ENCODE measurements at regions not wholly inside any gene's neighbourhood (a gene's known extent, or its start where the extent isn't known, plus 50 kb on each side); places are given as distances from the start of the nearest gene placed in this dataset.

DNA sequence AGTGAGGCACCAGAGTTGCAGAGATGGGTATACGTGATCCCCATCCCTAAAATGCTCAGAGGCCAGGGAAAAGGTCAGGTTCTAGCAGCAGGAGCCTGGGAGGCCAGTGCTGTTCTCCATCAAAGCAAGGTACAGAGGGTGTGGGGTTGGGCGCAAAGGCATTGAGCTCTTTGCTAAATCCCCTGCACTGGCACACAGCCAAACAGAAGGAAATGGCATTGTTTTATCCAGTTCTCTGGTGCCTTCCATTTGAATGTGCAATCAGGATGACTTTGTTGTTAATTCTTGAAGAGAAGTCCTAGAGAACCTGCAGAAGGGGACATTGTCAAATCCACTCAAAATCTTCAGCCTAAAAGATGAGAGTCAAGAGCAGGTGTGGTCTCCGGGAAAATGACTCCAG lies 111.3 kb upstream of the CHST15 start:
- Mint-ChIP-seq H3K9me3 (ENCODE audit: low read depth, unreplicated experiment) (peaks cover 2% of the 10 kb centered on the region), H3K27me3 (ENCODE audit: unreplicated experiment) (peaks cover 14% of the 10 kb centered on the region), H3K4me3 (ENCODE audit: low read depth, unreplicated experiment) (no peak overlapping the region), H3K4me1 (ENCODE audit: low read depth, unreplicated experiment) (no peaks in the 10 kb centered on the region), H3K36me3 (ENCODE audit: insufficient read depth, unreplicated experiment) (no peaks in the 10 kb centered on the region), H3K27ac (ENCODE audit: unreplicated experiment) (no peak overlapping the region)
- intact Hi-C loops (cut with micrococcal nuclease; ENCODE audit: unreplicated experiment) = no loop called here
- DNase-seq = no peak
- CTCF ChIA-PET = no interaction called here
- BruUV-seq (replicated peaks) = no TSS peak
- TF ChIP-seq, protein P1, sequence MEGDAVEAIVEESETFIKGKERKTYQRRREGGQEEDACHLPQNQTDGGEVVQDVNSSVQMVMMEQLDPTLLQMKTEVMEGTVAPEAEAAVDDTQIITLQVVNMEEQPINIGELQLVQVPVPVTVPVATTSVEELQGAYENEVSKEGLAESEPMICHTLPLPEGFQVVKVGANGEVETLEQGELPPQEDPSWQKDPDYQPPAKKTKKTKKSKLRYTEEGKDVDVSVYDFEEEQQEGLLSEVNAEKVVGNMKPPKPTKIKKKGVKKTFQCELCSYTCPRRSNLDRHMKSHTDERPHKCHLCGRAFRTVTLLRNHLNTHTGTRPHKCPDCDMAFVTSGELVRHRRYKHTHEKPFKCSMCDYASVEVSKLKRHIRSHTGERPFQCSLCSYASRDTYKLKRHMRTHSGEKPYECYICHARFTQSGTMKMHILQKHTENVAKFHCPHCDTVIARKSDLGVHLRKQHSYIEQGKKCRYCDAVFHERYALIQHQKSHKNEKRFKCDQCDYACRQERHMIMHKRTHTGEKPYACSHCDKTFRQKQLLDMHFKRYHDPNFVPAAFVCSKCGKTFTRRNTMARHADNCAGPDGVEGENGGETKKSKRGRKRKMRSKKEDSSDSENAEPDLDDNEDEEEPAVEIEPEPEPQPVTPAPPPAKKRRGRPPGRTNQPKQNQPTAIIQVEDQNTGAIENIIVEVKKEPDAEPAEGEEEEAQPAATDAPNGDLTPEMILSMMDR (IDR thresholded peaks at IDR 0.05; ENCODE audit: unreplicated experiment) = no peak

DNA sequence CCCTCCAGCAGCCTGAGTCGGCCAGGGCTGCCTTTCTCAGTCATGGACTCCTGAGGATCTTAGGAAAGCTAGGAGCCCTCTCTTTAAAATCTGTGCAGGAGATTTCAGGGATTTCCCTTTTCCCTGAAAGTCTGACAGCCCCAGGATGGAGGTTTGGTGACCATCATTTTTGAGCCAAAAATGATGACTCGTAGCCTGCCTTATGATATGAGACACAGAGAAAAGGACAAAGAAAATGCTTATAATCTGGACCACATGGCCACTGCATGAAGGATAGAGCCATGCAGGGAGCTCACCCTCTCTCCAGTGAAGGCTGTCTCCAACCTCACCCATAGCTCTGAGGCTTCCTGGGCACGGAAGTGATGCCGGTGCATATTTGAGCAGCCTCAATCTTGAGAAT lies 106.6 kb upstream of the CHST15 start:
- H3K27me3 Mint-ChIP-seq (ENCODE audit: unreplicated experiment) = peaks cover 15% of the 10 kb centered on the region
- intact Hi-C loops (cut with micrococcal nuclease; ENCODE audit: unreplicated experiment) = no loop called here
- TF ChIP-seq, protein P1 (IDR thresholded peaks at IDR 0.05; ENCODE audit: unreplicated experiment) = no peak
- no peak overlapping the region for H3K27ac Mint-ChIP-seq (ENCODE audit: unreplicated experiment)
- BruUV-seq (replicated peaks) = no TSS peak
- no peaks in the 10 kb centered on the region for H3K9me3 Mint-ChIP-seq (ENCODE audit: low read depth, unreplicated experiment)
- no peak for DNase-seq
- no peak overlapping the region for H3K4me3 Mint-ChIP-seq (ENCODE audit: low read depth, unreplicated experiment)
- CTCF ChIA-PET = interaction anchor here (0.6 kb wide), 2 partner anchors 9 to 436 kb away, joined by 3 to 6 read pairs; no protein-coding TSS in a partner anchor
- H3K36me3 Mint-ChIP-seq (ENCODE audit: insufficient read depth, unreplicated experiment) = no peaks in the 10 kb centered on the region
- H3K4me1 Mint-ChIP-seq (ENCODE audit: low read depth, unreplicated experiment) = no peaks in the 10 kb centered on the region

DNA sequence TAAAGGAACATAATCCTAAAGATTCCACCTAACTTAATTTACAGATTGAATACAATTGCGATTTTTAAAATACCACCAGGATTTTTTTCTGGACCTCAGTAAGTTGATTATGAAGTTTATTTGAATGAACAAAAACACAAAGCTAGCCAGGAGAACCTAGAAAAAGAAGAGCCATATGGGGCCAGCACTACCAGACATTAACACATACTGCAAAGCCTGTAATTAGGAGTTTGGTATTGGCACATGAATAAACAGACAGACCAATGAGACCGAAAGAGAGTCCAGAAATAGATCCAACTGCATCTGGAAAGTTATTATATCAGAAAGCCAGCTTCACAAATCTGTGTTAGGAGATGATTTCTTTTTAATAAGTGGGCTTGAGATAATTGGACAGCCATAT lies 105.5 kb upstream of the CHST15 start:
- no peak overlapping the region for H3K27ac Mint-ChIP-seq (ENCODE audit: unreplicated experiment)
- no peak overlapping the region for H3K4me3 Mint-ChIP-seq (ENCODE audit: low read depth, unreplicated experiment)
- TF ChIP-seq, protein P1 (IDR thresholded peaks at IDR 0.05; ENCODE audit: unreplicated experiment) = no peak
- peaks cover 15% of the 10 kb centered on the region for H3K27me3 Mint-ChIP-seq (ENCODE audit: unreplicated experiment)
- no peaks in the 10 kb centered on the region for H3K9me3 Mint-ChIP-seq (ENCODE audit: low read depth, unreplicated experiment)
- intact Hi-C loops (cut with micrococcal nuclease; ENCODE audit: unreplicated experiment) = no loop called here
- no peak for DNase-seq
- no TSS peak for BruUV-seq (replicated peaks)
- no peaks in the 10 kb centered on the region for H3K36me3 Mint-ChIP-seq (ENCODE audit: insufficient read depth, unreplicated experiment)
- no peaks in the 10 kb centered on the region for H3K4me1 Mint-ChIP-seq (ENCODE audit: low read depth, unreplicated experiment)
- CTCF ChIA-PET = no interaction called here

DNA sequence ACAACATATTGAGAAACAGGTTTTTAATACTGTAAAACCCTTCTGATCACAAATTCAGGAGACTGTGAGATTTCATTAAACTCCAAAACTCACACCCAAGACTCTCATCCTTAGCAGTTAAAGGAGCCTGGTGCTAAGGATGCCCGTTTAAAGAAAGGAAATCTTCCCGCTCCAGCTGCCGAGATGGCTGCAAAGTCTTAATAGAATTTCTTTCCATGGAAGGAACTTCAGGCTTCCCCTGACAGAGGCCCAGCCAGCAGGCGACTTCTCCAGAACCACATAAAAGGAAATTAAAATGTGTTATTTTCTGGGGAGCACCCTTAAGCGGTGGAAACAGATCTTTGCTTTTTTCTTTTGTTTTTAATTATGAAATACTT lies 104.7 kb upstream of the CHST15 start:
- Mint-ChIP-seq H3K27ac (ENCODE audit: unreplicated experiment) (no peak overlapping the region), H3K4me3 (ENCODE audit: low read depth, unreplicated experiment) (no peak overlapping the region), H3K9me3 (ENCODE audit: low read depth, unreplicated experiment) (no peaks in the 10 kb centered on the region), H3K36me3 (ENCODE audit: insufficient read depth, unreplicated experiment) (no peaks in the 10 kb centered on the region), H3K4me1 (ENCODE audit: low read depth, unreplicated experiment) (no peaks in the 10 kb centered on the region), H3K27me3 (ENCODE audit: unreplicated experiment) (peaks cover 15% of the 10 kb centered on the region)
- BruUV-seq (replicated peaks) = no TSS peak
- intact Hi-C loops (cut with micrococcal nuclease; ENCODE audit: unreplicated experiment) = no loop called here
- no peak for DNase-seq
- CTCF ChIA-PET = no interaction called here
- TF ChIP-seq, protein P1 (IDR thresholded peaks at IDR 0.05; ENCODE audit: unreplicated experiment) = no peak

Measured in Calu3 (cell line).